Ovary (tissue), 3 donors: ENCODE measurements at regions not wholly inside any gene's neighbourhood (a gene's known extent, or its start where the extent isn't known, plus 50 kb on each side); places are given as distances from the start of the nearest gene placed in this dataset.

Source experiments
- EP300 ChIP-seq: sonication (generic); formaldehyde crosslinking; IDR thresholded peaks from one replicate; pipeline ENCODE4 v1.6.1; 2017; ENCODE audit warnings: antibody characterized with exemption
- TF ChIP-seq, protein P1 (sequence below), 3 donors: fragments of 450-650 bp in 2 of 3; fragments of 200-600 bp in 1 of 3; IDR thresholded peaks; one replicate each; pipeline versions ENCODE4 v1.5.1 to v1.8.0; 2016 to 2022; ENCODE audit warnings: antibody characterized with exemption in 3 of 3, mild to moderate bottlenecking in 1 of 3
- donor health status: DM: no; HTN: no; CAD: no.

DNA sequence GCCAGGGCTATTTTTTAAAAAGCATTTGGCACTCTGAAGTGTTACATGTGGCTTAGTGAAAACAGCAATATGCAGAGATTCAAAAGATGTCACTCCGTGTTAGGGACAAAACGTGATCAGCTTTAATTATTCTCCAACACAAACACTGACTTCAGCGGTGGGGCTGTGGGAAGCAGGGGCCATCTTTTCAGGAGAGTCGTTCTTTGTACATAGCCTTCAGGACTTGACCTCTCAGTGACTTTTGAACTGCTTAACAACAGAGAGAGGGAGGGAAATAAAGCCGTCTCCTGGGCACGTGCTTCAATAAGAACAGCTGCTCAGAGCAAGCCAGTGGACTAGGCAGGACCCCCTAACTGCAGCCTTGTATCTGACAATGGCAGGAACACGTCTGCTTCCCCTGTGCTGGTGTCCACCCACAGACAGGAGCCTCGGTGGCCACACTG is 95.0 kb upstream of the HDAC4 start:
- TF ChIP-seq, protein P1, sequence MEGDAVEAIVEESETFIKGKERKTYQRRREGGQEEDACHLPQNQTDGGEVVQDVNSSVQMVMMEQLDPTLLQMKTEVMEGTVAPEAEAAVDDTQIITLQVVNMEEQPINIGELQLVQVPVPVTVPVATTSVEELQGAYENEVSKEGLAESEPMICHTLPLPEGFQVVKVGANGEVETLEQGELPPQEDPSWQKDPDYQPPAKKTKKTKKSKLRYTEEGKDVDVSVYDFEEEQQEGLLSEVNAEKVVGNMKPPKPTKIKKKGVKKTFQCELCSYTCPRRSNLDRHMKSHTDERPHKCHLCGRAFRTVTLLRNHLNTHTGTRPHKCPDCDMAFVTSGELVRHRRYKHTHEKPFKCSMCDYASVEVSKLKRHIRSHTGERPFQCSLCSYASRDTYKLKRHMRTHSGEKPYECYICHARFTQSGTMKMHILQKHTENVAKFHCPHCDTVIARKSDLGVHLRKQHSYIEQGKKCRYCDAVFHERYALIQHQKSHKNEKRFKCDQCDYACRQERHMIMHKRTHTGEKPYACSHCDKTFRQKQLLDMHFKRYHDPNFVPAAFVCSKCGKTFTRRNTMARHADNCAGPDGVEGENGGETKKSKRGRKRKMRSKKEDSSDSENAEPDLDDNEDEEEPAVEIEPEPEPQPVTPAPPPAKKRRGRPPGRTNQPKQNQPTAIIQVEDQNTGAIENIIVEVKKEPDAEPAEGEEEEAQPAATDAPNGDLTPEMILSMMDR (IDR thresholded peaks at IDR 0.05) = no peak
- no peak for TF ChIP-seq EP300
